Keratinocyte (primary cell): ENCODE measurements at regions not wholly inside any gene's neighbourhood (a gene's known extent, or its start where the extent isn't known, plus 50 kb on each side); places are given as distances from the start of the nearest gene placed in this dataset.

Experiments used
- EZH2 ChIP-seq: IDR thresholded peaks from one replicate; pipeline ENCODE4 v1.6.1; 2012; ENCODE audit warnings: inconsistent platforms, mild to moderate bottlenecking, low read length, moderate library complexity
- TF ChIP-seq, protein P1 (sequence below), 3 experiments: IDR thresholded peaks in 1 of 3; conservative IDR thresholded peaks in 1 of 3; optimal IDR thresholded peaks in 1 of 3; 2 replicates in 2 of 3; 3 replicates in 1 of 3; pipeline versions ENCODE3 to v1.5.1; 2011; ENCODE audit warnings: low read length in 3 of 3, mild to moderate bottlenecking in 3 of 3, moderate library complexity in 2 of 3, control low read depth in 1 of 3, inconsistent platforms in 1 of 3; ENCODE audit not compliant: insufficient read depth in 2 of 3; ENCODE audit errors: extremely low read depth in 1 of 3

DNA sequence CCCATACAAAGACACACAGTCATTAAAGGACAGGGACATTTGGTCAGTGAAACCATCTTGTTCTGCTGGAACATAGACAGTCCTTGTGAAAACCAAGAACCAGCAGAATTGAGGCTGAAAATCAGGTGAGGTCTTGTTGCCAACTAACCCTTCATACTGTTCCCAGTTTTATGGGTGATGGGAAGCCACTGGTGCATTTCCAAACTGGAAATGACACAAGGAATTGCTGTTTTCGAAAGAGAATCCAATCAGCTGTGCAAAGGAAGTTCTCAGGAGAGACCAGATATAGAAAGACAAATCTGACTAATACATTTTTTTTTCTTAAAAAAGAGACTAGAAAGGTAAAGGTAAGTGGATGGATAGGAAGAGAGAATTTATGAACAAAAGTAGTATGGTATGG, 948.2 kb downstream of the TSN start:
- TF ChIP-seq, protein P1, sequence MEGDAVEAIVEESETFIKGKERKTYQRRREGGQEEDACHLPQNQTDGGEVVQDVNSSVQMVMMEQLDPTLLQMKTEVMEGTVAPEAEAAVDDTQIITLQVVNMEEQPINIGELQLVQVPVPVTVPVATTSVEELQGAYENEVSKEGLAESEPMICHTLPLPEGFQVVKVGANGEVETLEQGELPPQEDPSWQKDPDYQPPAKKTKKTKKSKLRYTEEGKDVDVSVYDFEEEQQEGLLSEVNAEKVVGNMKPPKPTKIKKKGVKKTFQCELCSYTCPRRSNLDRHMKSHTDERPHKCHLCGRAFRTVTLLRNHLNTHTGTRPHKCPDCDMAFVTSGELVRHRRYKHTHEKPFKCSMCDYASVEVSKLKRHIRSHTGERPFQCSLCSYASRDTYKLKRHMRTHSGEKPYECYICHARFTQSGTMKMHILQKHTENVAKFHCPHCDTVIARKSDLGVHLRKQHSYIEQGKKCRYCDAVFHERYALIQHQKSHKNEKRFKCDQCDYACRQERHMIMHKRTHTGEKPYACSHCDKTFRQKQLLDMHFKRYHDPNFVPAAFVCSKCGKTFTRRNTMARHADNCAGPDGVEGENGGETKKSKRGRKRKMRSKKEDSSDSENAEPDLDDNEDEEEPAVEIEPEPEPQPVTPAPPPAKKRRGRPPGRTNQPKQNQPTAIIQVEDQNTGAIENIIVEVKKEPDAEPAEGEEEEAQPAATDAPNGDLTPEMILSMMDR (optimal IDR thresholded peaks at IDR 0.05 in 1 of 3, IDR thresholded peaks at IDR 0.05 in 1 of 3, conservative IDR thresholded peaks at IDR 0.05 in 1 of 3; ENCODE audit: extremely low read depth in 1 of 3, insufficient read depth in 2 of 3, low read length in 3 of 3): no peak
- TF ChIP-seq EZH2: no peak
